Keratinocyte (primary cell): ENCODE measurements at regions not wholly inside any gene's neighbourhood (a gene's known extent, or its start where the extent isn't known, plus 50 kb on each side); places are given as distances from the start of the nearest gene placed in this dataset.

Source experiments
- DNase-seq: peaks from one replicate; pipeline ENCODE4 v3.0.0-alpha.2; 2011; ENCODE audit warnings: low read depth, missing footprints, low spot score
- FAIRE-seq: peaks from 2 replicates; lab custom pipeline; 2011; peaks lifted over from hg19 to GRCh38; lab: Jason Lieb, UNC
- H2AFZ ChIP-seq: 2 replicates; pipeline ENCODE4 v1.6.0; 2012; ENCODE audit warnings: low read length, control low read depth, inconsistent platforms; ENCODE audit not compliant: control insufficient read depth
- H3K27ac ChIP-seq: 2 replicates; pipeline ENCODE4 v1.5.1; 2011; ENCODE audit warnings: low read length; ENCODE audit not compliant: control insufficient read depth, insufficient read depth
- H3K27me3 ChIP-seq: 3 replicates; pipeline ENCODE4 v1.6.0; 2011; ENCODE audit warnings: low read length; ENCODE audit not compliant: control insufficient read depth, insufficient read depth; ENCODE audit errors: extremely low read depth
- H3K36me3 ChIP-seq, 2 experiments: 2 replicates in 1 of 2; 3 replicates in 1 of 2; pipeline ENCODE4 v1.5.1; 2011; ENCODE audit warnings: low read length in 2 of 2, mild to moderate bottlenecking in 1 of 2; ENCODE audit not compliant: control insufficient read depth in 2 of 2, insufficient read depth in 2 of 2; ENCODE audit errors: extremely low read depth in 1 of 2
- H3K4me1 ChIP-seq: 3 replicates; pipeline ENCODE4 v1.5.1; 2011; ENCODE audit warnings: low read length; ENCODE audit not compliant: control insufficient read depth, insufficient read depth; ENCODE audit errors: extremely low read depth
- H3K4me2 ChIP-seq: 3 replicates; pipeline ENCODE4 v1.6.0; 2011; ENCODE audit warnings: low read depth, low read length; ENCODE audit not compliant: control insufficient read depth, insufficient read depth; ENCODE audit errors: extremely low read depth
- H3K4me3 ChIP-seq, 3 experiments: fragments of 200-600 bp in 1 of 3; sonication (generic) in 1 of 3; 2 replicates in 2 of 3; 3 replicates in 1 of 3; pipeline ENCODE4 v1.5.1; 2011 to 2016; ENCODE audit warnings: low read length in 3 of 3, mild to moderate bottlenecking in 3 of 3, control low read depth in 2 of 3, inconsistent platforms in 1 of 3, low read depth in 1 of 3, mixed read lengths in 1 of 3, mixed run types in 1 of 3, moderate library complexity in 1 of 3; ENCODE audit not compliant: control insufficient read depth in 2 of 3, insufficient read depth in 2 of 3; ENCODE audit errors: extremely low read depth in 1 of 3
- H3K79me2 ChIP-seq: 2 replicates; pipeline ENCODE4 v1.6.0; 2012; ENCODE audit warnings: low read length; ENCODE audit not compliant: control insufficient read depth, insufficient read depth
- H3K9ac ChIP-seq: 3 replicates; pipeline ENCODE4 v1.6.0; 2011; ENCODE audit warnings: low read length; ENCODE audit not compliant: control insufficient read depth, insufficient read depth; ENCODE audit errors: extremely low read depth
- H3K9me1 ChIP-seq: 3 replicates; pipeline ENCODE4 v1.6.0; 2011; ENCODE audit warnings: low read length; ENCODE audit not compliant: control insufficient read depth, insufficient read depth; ENCODE audit errors: extremely low read depth
- H3K9me3 ChIP-seq: 2 replicates; pipeline ENCODE4 v1.5.1; 2012; ENCODE audit warnings: low read depth, low read length; ENCODE audit not compliant: control insufficient read depth
- H4K20me1 ChIP-seq: 3 replicates; pipeline ENCODE4 v1.6.0; 2011; ENCODE audit warnings: low read length; ENCODE audit not compliant: control insufficient read depth, insufficient read depth; ENCODE audit errors: extremely low read depth
- EZH2 ChIP-seq: IDR thresholded peaks from one replicate; pipeline ENCODE4 v1.6.1; 2012; ENCODE audit warnings: inconsistent platforms, mild to moderate bottlenecking, low read length, moderate library complexity
- dilution Hi-C: fragments of 300-500 bp; cut with MboI; formaldehyde crosslinking; loops from one replicate; pipeline ENCODE4 v1.7.0; 2020; ENCODE audit warnings: low sequenced_read_pairs; ENCODE audit not compliant: extremely low pct_ligation_motif_present
- TF ChIP-seq, protein P1 (sequence below), 3 experiments: IDR thresholded peaks in 1 of 3; conservative IDR thresholded peaks in 1 of 3; optimal IDR thresholded peaks in 1 of 3; 2 replicates in 2 of 3; 3 replicates in 1 of 3; pipeline versions ENCODE3 to v1.5.1; 2011; ENCODE audit warnings: low read length in 3 of 3, mild to moderate bottlenecking in 3 of 3, moderate library complexity in 2 of 3, control low read depth in 1 of 3, inconsistent platforms in 1 of 3; ENCODE audit not compliant: insufficient read depth in 2 of 3; ENCODE audit errors: extremely low read depth in 1 of 3

DNA sequence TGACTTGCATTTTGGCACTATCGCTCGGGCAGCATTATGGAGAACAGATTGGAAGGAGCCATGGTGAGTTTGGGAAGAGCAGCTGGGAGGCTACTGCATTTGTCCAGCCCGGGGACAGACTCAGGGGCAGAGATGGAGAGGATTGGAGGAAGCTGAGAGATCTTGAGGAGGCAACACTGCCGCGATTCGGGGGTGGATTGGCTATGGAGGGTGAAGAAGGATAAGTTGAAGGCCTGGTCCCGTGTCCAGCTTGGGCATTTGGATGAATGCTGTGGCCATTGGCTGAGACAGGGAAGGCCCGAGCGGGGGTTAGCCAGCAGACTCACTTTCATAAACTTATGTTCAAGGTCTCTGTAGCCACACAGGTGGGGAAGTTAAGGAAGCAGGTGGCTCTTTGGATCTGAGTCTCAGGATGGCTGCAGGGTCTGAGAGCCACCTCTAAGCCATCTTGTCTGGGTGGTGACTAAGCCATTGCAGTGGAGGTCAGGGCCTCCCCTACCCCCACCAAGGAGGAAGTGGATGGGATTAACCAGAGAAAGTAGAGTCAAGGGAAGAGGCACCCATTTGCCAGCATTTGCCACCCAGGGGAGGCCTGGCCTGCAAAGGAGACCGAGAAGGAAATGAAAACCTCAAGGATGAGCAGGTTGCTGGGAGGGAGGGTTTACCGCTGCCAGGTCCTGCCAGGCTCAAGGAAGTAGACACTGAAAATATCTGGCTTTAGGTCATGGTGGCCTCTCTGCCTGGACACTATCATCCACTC is 144.0 kb upstream of the TLE3 start:
- Histone ChIP-seq H3K9ac (no peak overlapping the region), H3K4me2 (no peak overlapping the region), H3K9me1 (no peaks in the 10 kb centered on the region), H3K36me3 (no peaks in the 10 kb centered on the region), H3K27ac (no peak overlapping the region), H4K20me1 (no peaks in the 10 kb centered on the region), H3K9me3 (no peaks in the 10 kb centered on the region), H3K79me2 (no peaks in the 10 kb centered on the region), H3K4me3 (no peak overlapping the region), H3K27me3 (no peaks in the 10 kb centered on the region), H3K4me1 (peaks cover 31% of the 10 kb centered on the region), H2AFZ (no peak overlapping the region)
- no peak for TF ChIP-seq EZH2
- TF ChIP-seq, protein P1, sequence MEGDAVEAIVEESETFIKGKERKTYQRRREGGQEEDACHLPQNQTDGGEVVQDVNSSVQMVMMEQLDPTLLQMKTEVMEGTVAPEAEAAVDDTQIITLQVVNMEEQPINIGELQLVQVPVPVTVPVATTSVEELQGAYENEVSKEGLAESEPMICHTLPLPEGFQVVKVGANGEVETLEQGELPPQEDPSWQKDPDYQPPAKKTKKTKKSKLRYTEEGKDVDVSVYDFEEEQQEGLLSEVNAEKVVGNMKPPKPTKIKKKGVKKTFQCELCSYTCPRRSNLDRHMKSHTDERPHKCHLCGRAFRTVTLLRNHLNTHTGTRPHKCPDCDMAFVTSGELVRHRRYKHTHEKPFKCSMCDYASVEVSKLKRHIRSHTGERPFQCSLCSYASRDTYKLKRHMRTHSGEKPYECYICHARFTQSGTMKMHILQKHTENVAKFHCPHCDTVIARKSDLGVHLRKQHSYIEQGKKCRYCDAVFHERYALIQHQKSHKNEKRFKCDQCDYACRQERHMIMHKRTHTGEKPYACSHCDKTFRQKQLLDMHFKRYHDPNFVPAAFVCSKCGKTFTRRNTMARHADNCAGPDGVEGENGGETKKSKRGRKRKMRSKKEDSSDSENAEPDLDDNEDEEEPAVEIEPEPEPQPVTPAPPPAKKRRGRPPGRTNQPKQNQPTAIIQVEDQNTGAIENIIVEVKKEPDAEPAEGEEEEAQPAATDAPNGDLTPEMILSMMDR (optimal IDR thresholded peaks at IDR 0.05 in 1 of 3, IDR thresholded peaks at IDR 0.05 in 1 of 3, conservative IDR thresholded peaks at IDR 0.05 in 1 of 3; ENCODE audit: extremely low read depth in 1 of 3, insufficient read depth in 2 of 3, low read length in 3 of 3): no peak
- dilution Hi-C loops: no loop called here
- DNase-seq (no peak), FAIRE-seq (no peak)

DNA sequence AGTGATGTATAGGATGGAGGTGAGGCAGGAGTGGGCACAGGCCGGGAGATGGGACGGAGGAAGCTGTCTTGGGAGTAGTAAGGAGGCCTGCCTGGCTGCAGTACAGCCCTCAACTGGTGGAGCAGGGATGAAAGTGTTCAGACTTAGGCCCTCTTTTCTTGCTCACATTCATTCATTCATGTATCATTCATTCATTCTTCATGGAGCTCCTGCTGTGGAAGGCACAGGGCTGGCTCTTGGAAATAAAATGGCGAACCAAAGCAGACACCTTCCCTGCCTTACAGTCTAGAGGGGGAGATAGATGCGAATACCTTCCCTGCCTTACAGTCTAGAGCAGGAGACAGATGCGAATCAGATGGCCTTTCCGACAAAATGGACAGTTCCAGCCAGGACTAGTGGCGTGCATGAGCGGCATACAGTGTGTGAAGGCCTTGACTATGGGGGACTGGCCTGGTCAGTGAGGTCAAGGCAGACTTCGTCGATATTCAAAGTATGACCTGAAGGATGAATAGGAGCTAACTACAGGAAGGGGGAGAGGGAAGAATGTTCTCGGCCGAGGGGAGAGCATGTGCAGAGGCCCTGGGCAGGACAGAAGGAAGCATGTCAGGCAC is 143.2 kb upstream of the TLE3 start:
- TF ChIP-seq EZH2: no peak
- TF ChIP-seq, protein P1 (optimal IDR thresholded peaks at IDR 0.05 in 1 of 3, IDR thresholded peaks at IDR 0.05 in 1 of 3, conservative IDR thresholded peaks at IDR 0.05 in 1 of 3; ENCODE audit: extremely low read depth in 1 of 3, insufficient read depth in 2 of 3, low read length in 3 of 3): no peak
- Histone ChIP-seq H3K4me1 (peaks cover 30% of the 10 kb centered on the region), H2AFZ (no peak overlapping the region), H4K20me1 (no peaks in the 10 kb centered on the region), H3K9me1 (no peaks in the 10 kb centered on the region), H3K9me3 (no peaks in the 10 kb centered on the region), H3K4me3 (no peak overlapping the region), H3K36me3 (no peaks in the 10 kb centered on the region), H3K27me3 (no peaks in the 10 kb centered on the region), H3K79me2 (no peaks in the 10 kb centered on the region), H3K9ac (no peak overlapping the region), H3K27ac (no peak overlapping the region), H3K4me2 (no peak overlapping the region)
- FAIRE-seq (no peak), DNase-seq (no peak)
- dilution Hi-C loops: no loop called here
